SU-DHL-6 (cell line): ENCODE measurements at regions not wholly inside any gene's neighbourhood (a gene's known extent, or its start where the extent isn't known, plus 50 kb on each side); places are given as distances from the start of the nearest gene placed in this dataset.

Experiments used
- CTCF ChIP-seq: fragments of 200-600 bp; sonication (generic); IDR thresholded peaks from one replicate; pipeline ENCODE4 v1.5.1; 2017; ENCODE audit warnings: antibody characterized with exemption, mild to moderate bottlenecking, low read length, moderate library complexity; ENCODE audit not compliant: insufficient read depth, poor library complexity, severe bottlenecking
- EZH2phosphoT487 ChIP-seq: fragments of 200-600 bp; sonication (generic), shearing (Covaris generic); conservative IDR thresholded peaks from 2 replicates; pipeline ENCODE4 v1.6.1; 2018; ENCODE audit warnings: mild to moderate bottlenecking, antibody characterized with exemption, low read length, moderate library complexity, mixed read lengths

GRCh38 chr7:67955061-67955460 lies 958.4 kb downstream of the TYW1 start:
- TF ChIP-seq CTCF (no peak), EZH2phosphoT487 (no peak)
